Astrocyte of the spinal cord (primary cell): ENCODE measurements at regions not wholly inside any gene's neighbourhood (a gene's known extent, or its start where the extent isn't known, plus 50 kb on each side); places are given as distances from the start of the nearest gene placed in this dataset.

Experiments
- DNase-seq: peaks from one replicate; pipeline ENCODE4 v3.0.0; 2011; ENCODE audit warnings: low read depth, low spot score
- H3K4me3 ChIP-seq: 2 replicates; pipeline ENCODE4 v1.5.1; 2011; ENCODE audit warnings: low read depth, mild to moderate bottlenecking, low read length, moderate library complexity
- CTCF ChIP-seq: IDR thresholded peaks from 2 replicates; pipeline ENCODE4 v1.5.1; 2012; ENCODE audit warnings: low read depth, mild to moderate bottlenecking, low read length, inconsistent platforms
- in situ Hi-C: cut with HindIII; loops from 2 replicates; pipeline ENCODE4 v1.10.0; 2017; ENCODE audit warnings: low sequenced_read_pairs

DNA sequence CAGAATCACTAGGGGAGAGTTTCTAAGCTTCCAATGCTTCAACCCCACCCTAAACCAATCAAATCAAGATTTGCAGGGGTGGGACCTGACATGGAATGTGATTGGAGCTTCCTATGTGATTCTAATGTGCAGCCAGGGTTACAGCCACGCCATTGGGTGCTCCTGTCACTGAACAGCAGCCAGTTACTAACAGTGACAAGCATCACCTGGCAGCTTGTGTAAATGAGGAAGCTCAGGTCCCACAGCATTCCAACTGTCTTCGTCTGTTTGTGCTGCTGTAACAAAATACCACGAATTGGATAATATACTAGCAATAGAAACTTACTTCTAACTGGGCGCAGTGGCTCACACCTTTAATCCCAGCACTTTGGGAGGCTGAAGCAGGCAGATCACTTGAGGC is 294.9 kb downstream of the SHQ1 start:
- DNase-seq = no peak
- in situ Hi-C loops = no loop called here
- H3K4me3 ChIP-seq = no peak overlapping the region
- TF ChIP-seq CTCF = no peak

GRCh38 chr3:72550582-72551262 is 297.5 kb downstream of the SHQ1 start:
- DNase-seq = no peak
- in situ Hi-C loops = no loop called here
- H3K4me3 ChIP-seq = no peak overlapping the region
- TF ChIP-seq CTCF = no peak

GRCh38 chr3:72549761-72550581 is 298.3 kb downstream of the SHQ1 start:
- no peak for DNase-seq
- TF ChIP-seq CTCF = no peak
- no peak overlapping the region for H3K4me3 ChIP-seq
- in situ Hi-C loops = no loop called here

GRCh38 chr3:72548981-72549380 is 299.3 kb downstream of the SHQ1 start:
- DNase-seq = no peak

DNA sequence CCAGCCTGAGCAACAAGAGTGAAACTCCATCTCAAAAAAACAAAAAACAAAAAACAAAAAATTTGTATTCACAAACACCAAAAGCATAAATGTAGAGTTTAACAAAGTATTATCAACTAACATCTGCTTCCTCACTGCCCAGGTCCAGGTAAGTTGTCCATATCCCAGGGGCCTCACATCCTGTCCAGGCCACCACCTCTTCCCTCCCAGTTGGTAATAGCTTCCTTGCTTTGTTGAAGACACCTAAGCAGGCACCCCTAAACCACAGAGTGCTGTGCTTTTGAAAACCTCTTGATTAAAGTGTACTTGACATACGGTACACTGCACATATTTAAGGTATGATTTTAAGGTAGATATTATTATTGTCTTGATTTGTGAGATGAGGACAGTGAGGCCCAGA is 299.8 kb downstream of the SHQ1 start:
- no peak overlapping the region for H3K4me3 ChIP-seq
- no peak for DNase-seq
- in situ Hi-C loops = no loop called here
- no peak for TF ChIP-seq CTCF

More at GRCh38 chr3:72548981-72549380, 299.3 kb downstream of the SHQ1 start:
- no peak overlapping the region for H3K4me3 ChIP-seq
- no peak for TF ChIP-seq CTCF
- in situ Hi-C loops = no loop called here

GRCh38 chr3:72547183-72547582 is 301.1 kb downstream of the SHQ1 start:
- TF ChIP-seq CTCF = no peak
- in situ Hi-C loops = no loop called here
- no peak for DNase-seq
- H3K4me3 ChIP-seq = no peak overlapping the region
